HG02885 (cell line): ENCODE measurements at regions not wholly inside any gene's neighbourhood (a gene's known extent, or its start where the extent isn't known, plus 50 kb on each side); places are given as distances from the start of the nearest gene placed in this dataset.

Source experiments
- ATAC-seq: cut with Tn5 transposase; IDR thresholded peaks from one replicate; pipeline ENCODE4 v1.9.1; 2021; ENCODE audit warnings: mild to moderate bottlenecking; ENCODE audit not compliant: unreplicated experiment, poor library complexity

DNA sequence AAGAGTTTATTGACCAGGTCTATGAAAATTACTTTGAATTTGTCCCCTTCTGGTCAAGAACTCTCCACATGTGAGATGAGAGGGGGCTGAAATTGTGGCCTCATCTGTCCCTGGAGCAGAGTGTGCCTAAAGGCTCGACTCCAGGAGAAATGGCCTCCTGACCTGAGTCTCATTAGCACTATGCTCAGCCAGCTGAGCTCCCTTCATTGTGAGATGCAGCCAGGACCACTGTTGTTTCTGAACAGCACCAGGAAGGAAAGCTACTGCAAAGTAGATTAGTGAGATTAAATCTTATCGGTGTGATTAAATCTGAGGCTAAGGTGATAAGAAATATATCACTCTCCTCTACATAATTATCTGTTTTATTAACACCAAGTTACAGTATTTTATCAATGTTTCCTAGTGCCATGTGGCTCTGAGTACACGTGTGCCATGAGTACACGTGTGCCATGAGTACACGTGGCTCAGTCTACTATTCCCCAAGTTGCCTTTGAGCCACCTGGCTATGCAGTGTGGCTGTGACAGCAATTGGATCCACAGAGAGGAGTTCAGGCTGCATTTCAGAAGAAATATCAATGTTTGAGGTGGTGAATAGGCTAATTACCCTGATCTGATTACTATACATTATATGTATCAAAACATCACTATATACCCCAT, 126.9 kb downstream of the IPMK start:
- no peak for ATAC-seq

DNA sequence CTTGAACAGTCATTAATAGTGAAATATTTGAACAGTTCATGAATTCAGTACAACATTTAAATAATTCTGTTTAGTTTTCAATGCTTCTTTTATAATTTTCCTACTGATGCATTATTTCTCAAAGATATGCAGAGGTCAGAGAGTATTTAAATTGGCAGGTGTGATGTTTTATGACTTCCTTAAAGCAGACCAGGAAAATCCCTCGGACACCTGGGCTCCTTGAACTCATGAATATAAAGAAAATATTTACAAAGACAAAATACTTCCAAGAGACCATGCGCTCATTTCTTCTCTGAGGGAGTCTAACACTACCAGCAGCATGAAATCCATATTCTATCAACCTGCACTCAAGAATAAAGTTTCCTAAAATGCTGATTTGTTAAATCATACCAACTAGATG, 127.6 kb downstream of the IPMK start:
- no peak for ATAC-seq

DNA sequence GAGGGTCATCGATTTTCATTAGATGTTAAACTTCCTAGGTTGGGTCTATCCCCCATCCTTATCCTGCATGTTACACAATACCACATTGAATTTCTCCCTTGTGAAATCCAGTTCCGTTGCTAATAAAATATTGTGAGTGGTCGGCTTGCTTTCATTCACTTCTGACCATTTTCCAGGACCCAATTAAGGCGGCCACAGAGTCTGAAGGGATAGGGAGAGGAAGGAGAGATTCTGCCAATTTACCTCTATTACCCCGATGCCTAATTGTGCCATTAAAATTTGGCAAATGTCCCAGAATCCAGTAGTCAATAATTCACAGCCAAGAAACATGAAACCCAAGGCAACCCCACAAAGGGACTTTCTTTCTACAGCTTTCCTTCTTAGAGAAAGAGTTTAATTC, 129.9 kb downstream of the IPMK start:
- no peak for ATAC-seq

DNA sequence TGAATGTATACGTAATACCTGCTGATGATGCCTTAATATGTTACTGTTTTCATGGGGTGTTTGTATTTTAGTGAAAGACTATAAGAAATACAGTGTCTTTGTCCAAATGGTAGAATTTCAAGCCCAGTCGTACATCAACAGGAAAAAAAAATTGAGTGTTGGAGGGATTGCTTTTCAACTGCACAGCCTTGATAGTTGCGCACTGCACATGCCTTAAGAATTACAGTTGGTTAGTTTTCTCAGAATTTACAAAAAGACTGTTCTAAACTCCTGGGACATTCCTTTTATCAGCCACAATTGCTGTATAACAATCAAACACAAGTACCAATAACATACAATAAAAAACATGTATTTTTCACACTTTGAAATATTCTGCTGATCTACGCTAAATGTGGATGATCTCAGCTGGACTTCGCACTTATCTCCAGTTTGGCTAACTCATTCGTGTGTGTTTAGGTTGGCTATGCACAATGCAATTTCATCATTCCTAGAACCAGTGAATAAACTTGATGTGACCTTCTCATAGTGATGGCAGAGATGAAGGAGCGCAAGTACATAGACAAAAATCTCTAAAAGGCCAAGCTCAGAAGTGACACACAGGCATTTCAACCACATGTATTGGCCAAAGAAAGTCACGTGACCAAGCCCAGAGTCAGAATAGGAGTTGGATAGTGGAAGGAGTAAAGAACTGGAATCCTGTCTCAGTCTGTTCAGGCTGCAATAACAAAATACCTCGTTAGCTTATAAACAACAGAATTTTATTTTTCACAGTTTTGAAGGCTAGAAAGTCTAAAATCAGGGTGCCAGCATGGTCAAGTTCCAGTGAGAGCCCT, 152.3 kb downstream of the IPMK start:
- ATAC-seq = no peak

DNA sequence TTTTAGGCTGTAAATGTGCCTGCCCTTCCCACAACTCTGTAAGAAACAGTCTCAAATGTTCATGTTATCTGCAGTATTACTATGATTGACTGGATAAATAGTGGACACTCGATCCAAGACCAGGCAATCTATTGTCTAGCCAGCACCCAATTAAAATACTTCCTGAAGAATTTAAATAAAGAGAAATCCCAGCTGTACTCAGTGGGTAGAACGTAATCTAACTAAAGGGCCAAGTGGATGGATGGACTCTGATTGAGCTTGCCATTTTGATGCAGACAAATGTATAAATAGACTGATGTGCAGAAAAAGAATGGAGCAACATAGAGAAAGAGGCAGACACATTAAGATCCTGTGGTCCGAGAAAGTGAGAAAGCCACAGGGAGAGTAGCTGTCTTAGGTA, 158.0 kb downstream of the IPMK start:
- ATAC-seq = no peak

DNA sequence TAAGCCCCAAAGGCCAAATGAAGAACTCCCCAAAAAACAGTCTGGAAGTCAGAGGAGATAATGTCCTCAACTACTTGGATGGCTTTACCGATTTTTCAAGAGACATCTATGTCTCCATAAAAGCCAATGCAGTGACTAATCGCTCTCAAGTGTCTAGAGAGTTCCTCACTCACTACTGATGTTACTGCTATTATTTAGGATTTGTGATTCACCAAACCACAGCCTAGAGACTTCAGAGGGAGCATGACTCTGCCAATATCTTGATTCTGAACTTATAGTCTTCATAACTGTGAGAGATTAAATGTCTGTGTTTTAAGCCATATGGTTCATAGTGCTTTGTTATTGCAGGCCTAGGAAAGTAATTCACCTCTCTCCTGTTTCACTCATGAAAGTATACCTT, 160.2 kb downstream of the IPMK start:
- ATAC-seq = no peak

DNA sequence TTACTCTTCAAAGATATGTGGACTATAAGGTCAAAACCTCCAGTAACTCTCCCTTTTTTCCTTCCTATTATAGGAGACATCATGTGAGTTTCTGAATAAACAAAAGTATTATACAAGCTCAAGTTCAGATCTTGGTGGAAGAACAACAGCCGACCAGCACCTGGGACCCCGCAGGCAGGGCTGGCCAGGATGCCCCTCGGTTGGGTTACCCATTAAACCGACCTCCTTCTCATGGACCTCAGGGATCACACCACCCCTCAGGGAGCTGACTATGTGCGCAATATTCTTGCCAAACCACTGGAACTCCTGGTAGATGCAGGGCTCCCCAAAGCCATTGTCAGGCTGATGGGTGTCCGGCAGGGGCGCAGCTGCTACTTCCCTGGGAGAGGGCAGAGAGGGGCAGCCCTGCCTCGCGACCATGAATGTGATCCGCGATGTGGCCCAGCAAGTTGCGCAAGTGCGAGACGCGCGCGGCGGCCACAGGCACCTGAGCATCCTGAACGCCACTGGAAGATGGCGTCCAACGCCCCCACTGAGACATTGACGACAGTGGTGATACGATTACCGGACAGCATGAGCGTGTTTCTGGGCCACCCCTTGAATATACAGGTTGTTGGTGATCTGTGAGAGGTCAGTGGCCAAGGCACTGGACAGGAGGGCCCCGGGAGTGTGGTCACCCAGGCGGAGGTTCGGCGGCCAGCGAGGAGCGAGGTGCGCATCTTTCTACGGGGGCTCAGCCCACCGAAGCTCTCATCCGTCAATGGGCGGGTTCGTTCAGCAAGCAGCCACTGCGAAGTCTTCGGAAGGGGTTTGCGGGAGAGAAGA, 161.3 kb downstream of the IPMK start:
- no peak for ATAC-seq

DNA sequence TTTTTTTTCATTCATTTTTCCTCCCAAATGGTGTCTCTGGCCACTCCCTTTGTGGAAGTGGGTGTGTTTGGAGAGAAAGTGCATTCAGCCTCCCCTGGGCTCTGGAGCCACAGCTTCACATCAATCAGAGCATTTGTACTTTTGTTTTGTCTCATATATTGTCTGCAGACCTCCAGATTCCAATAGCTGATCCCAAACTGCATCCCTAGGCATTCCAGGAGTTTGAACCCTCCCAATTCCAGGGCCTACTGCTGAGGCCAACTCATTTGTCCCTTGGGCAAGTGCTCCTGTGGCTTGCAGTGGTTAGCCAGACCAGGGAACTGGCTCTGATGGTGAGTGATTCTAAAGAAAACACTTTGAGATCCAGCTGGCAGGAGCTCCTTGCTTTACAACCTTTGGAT, 163.3 kb downstream of the IPMK start:
- no peak for ATAC-seq

DNA sequence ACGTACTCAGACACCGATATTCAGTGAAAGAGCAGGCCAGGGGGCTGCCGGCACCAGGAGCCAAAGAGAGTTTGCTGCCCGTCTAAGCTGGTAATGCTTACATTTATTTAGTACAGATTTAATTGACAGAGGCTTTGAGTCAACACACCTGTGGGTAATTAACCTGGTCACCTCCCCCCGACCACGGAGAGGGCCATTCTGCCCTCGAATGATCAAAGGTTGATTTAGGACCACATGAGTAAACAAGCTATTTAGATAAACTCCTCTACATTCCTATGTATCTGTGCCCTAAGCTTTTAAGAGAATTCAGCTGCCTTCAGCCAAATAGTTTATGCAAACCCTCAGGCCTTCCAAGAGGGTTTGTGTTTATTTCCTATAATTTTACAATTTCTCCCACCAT, 164.8 kb downstream of the IPMK start:
- ATAC-seq = no peak

DNA sequence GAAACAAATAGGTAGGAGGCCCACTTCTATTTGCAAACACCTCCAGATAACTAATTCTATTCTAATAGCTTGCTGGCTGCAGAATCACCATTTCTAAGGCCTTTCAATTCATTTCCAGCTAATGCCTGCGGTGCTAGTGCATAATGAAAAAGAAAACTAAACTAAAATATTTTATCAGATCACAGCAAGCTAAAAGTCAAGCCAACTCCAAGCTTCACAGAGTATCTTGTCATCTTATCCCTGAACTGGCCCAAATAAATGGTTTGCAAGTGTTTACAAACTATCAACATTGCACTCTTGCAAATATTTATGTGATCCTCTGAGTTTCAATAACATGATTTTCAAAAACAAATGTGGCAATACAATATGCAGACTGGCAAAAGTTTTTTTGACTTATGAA, 166.0 kb downstream of the IPMK start:
- no peak for ATAC-seq

DNA sequence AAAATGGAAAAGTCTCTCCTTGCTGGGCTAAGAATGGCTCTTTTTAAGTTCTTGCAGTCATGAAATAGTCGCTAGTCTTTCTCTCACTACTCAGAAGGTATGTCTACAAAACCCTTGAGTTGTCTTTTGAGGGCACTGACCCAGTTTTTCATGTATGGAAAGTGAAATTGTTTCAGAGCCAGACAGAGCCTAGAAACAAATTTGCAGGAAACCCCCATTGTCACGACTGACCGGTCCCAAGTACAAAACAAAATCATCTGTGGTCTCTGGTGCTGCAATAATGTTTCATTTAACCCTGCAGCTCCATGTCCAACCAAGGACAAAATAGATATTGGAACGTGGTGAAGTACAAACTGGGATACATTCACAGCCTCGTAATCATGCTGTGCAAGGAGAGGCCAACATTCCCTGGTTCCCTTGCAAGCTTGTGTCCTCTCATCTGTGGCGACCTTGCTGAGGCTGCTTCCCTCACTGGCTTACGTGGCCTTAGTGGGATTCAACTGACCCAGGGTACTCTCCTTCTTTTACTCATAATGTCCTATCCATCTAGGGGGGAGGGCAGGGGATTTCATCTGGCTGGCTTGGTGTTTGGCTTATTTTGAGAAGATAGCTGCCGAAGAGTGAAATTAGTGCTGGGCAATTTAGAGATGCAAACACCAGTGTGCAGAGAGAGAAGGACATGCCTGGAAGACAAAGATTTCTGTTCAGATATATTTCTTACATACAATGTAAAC, 172.5 kb downstream of the IPMK start:
- no peak for ATAC-seq

DNA sequence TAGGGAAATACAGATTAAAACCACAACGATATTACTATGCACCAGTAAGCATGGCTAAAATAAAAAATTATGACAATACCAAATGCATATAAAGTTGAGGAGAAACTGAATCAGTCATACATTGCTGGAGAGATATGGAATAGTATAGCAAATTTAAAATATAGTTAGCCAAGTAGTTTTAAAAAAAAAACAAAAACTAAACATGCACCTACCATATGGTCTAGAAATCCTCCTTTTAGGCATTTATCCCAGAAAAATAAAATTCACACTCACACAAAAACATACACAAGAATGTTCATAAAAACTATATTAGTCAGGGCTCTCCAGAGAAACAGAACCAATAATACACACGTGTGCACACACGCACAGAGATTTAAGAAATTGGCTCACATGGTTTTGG, 175.8 kb downstream of the IPMK start:
- ATAC-seq = no peak

DNA sequence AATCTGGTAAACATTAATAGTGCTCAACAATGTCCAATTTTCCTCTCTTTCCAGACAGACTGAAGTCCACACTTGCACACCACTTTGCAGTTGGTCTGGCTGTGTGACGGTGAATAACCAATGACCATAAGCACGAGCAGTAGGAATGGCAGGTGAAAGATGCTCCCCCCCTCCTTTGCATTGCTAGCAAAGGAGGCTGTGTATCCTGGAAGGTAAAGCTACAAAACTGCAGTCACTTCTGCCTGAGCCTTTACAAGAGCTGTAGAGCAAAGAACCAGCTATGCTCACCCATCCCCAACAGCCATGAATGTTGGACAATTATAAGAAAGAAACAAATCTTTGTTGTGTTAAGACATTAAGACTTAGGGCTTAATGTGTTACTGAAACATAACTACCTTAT, 178.0 kb downstream of the IPMK start:
- ATAC-seq = no peak

DNA sequence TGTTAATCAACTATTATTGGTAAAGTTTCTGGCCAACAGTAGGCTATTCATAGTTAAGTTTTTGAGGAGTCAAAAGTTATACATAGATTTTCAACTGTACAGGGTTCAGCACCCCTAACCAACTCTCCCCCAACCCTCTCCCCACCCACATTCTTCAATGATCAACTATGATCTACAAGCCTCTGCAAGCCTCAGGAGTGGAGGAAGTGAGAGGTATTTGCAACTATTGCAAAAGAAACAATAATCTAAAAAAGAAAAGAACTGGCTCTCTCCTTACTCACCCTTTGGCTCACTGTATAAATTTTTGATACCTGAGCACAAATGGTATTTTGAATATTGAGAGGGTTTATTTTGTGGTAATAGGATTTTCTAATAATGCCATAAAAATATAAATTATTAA, 179.8 kb downstream of the IPMK start:
- ATAC-seq = no peak

DNA sequence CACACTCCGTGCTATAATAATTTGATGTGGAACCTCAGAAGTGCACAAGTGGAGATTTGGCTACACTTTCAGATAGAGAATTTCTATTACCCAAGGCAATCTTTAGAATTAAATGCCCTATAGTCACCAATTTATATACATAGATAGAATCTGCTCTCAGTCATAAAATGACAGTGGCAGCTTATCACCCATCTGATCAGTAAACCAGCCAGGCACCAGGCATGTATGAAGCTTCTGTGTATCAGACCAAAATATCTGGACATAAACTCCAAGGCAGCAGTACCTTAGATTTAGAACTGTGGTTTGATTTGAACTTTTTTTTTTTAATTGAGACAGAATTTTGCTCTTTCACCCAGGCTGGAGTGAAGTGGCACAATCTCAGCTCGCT, 180.9 kb downstream of the IPMK start:
- no peak for ATAC-seq

DNA sequence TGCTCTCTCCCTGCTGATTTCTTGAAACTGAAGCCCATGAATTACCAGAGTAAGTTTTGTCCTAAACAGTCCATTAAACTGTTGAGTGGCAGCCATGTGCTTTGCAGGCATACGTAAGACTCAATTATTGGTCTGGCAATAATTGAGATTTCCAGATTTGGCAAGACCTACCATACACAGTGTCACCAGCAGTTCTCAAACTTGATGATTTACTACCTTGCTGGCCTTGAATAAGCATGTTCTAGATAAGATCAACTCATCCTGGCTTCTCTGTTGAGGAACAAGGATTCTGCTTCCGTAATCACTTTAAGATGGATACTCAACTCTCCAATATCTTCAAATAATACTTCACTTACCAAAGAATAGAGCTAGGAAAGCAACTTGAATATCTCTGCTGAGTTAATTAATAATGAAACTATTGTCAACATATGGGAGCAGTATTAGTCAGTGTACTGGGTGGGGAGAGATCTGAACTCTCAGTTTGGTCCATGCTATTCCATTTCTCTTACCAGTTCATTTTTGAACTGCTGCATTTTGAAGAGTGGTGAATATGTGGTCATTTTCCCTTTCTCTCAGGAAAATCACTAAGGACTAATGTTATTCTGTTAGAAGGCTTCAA, 181.4 kb downstream of the IPMK start:
- ATAC-seq = no peak

DNA sequence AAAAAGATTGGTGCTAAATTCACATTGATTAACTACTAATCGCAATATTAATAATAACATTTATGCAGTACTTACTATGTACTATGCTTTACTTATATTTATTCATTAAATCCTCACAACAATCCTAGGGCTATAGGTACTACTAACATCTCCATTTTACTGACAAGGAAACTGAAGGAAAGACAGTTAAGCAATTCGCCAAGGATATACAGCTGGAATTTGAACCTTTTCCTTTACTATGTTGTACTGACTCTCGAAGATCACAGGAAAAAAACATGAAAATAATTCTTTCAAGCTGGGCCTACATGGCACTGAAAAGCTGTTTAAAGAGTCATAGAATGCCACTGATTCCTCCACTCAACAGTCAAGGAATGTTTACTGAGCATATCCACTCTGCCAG, 185.4 kb downstream of the IPMK start:
- no peak for ATAC-seq

DNA sequence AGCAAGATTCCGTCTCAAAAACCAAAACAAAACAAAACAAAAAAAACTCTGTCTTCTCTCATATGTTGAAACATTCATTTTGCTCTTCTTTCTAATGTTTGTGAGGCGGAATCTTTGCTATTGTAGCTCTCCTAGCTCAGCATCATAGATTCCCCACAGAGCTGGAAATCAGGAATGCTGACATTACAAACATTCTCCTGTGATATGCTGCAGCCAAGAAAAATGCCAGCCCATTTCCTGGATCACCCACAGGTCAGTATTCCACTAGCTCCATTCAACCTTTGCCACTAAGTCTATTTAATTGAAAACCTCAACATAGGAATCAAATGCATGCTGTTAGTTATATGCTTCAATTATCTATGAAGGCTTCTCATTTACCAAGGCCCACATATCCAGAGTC, 186.3 kb downstream of the IPMK start:
- no peak for ATAC-seq

DNA sequence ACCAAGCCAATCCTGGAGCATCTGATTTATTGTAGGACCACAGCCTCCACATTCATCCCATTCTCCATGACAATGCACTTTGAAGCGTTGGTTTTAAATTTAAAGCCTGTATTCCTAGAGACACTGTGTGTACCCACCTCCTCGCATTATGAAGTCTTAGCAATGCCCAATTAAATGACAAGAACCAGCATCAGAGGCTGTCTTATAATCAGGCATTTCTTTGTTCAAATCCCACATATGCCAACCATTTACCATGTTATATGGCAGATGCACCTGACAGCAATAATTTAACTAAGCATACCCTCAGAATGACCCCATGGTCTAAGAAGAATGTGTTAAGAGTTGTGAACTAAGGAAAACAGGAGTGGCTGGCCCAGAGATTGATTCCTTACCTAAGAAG, 188.2 kb downstream of the IPMK start:
- ATAC-seq = no peak

DNA sequence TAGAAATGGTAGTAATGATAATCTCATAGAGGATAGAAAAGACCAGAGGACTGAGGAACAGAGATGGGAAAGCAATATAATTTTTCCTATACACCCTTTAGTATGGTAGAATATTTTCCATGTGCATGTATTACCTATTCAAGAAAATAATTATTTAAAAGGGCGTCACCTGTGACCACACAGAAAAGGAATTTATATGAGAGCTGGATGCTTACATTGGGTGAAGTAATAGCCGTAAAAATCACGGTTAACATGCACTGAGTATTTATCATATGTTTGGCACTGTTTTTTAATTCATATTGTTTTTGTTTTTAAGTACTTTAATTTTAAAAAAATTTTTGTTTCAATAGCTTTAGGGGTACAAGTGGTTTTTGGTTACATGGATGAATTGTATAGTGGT, 195.1 kb downstream of the IPMK start:
- no peak for ATAC-seq
